Subcutaneous abdominal adipose tissue (tissue), 5 donors: ENCODE measurements at regions not wholly inside any gene's neighbourhood (a gene's known extent, or its start where the extent isn't known, plus 50 kb on each side); places are given as distances from the start of the nearest gene placed in this dataset.

Experiments used
- H3K27ac ChIP-seq: one replicate; pipeline ENCODE4 v1.7.0; 2013; ENCODE audit warnings: low read depth, mild to moderate bottlenecking, inconsistent platforms, low read length, moderate library complexity
- H3K27me3 ChIP-seq, 5 donors: one replicate each; pipeline ENCODE4 v1.7.0; 2013; ENCODE audit warnings: low read length in 5 of 5, inconsistent platforms in 1 of 5; ENCODE audit not compliant: control insufficient read depth in 5 of 5, insufficient read depth in 4 of 5
- H3K36me3 ChIP-seq, 5 donors: one replicate each; pipeline ENCODE4 v1.7.0; 2013; ENCODE audit warnings: low read length in 5 of 5; ENCODE audit not compliant: control insufficient read depth in 5 of 5, insufficient read depth in 5 of 5
- H3K4me1 ChIP-seq, 5 donors: one replicate each; pipeline ENCODE4 v1.7.0; 2013; ENCODE audit warnings: low read length in 5 of 5, mild to moderate bottlenecking in 3 of 5, moderate library complexity in 1 of 5; ENCODE audit not compliant: control insufficient read depth in 5 of 5, insufficient read depth in 5 of 5
- H3K4me3 ChIP-seq, 5 donors: one replicate each; pipeline ENCODE4 v1.7.0; 2013; ENCODE audit warnings: low read length in 5 of 5, low read depth in 1 of 5
- H3K9ac ChIP-seq, 5 donors: one replicate each; pipeline ENCODE4 v1.7.0; 2013; ENCODE audit warnings: low read length in 5 of 5, mild to moderate bottlenecking in 4 of 5, moderate library complexity in 3 of 5
- H3K9me3 ChIP-seq, 5 donors: one replicate each; pipeline ENCODE4 v1.7.0; 2013; ENCODE audit warnings: low read length in 5 of 5; ENCODE audit not compliant: control insufficient read depth in 5 of 5
- donor health status: healthy.
- donor health status: healthy.
- donor health status: healthy.
- donor health status: healthy.
- donor health status: healthy.

DNA sequence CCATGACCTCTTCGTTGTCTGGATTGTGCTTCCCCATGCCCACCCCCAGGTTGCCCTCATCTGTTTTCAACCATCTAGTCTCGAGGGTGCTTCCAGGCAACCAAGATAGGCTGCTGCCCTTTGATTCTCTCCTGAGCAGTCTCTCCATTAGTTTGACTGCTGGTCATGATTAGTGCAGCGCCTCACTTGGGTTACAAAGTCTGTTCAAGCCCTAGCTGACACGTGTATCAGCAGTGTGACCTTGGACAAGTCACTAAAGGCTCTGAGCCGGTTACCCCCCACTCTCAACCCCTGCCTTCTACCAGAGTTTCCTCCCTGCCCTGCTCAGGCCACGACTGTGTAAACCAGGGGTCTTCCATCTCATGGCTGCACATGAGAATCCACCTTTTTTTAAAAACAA lies 185.3 kb upstream of the PWP1 start:
- no peak overlapping the region for H3K9ac ChIP-seq
- peaks cover 0 to 8% (median 0%) of the 10 kb centered on the region in 5 donors for H3K9me3 ChIP-seq
- H3K27ac ChIP-seq = no peak overlapping the region
- no peaks in the 10 kb centered on the region for H3K36me3 ChIP-seq
- H3K4me1 ChIP-seq = no peaks in the 10 kb centered on the region
- H3K27me3 ChIP-seq = no peaks in the 10 kb centered on the region
- H3K4me3 ChIP-seq = no peak overlapping the region

DNA sequence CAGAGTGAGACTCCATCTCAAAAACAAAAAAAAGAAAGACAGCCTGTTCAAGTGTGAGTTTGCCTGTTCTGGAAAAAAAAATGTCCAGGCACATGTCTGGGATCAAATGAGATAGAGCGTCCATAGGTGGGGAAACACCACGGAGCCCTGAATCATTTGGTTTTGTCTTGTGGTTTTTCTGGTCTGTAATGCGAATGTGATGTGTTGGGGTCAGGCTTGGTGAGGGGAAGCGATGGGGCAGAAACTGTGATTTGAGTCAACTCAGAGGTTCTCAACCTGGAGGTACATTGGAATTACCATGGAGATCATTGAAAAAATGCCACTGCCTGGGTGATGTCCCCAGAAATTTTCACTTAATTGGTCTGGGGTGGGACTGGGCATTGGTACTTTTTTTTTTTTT lies 183.9 kb upstream of the PWP1 start:
- H3K4me1 ChIP-seq = no peaks in the 10 kb centered on the region
- H3K9ac ChIP-seq = no peak overlapping the region

DNA sequence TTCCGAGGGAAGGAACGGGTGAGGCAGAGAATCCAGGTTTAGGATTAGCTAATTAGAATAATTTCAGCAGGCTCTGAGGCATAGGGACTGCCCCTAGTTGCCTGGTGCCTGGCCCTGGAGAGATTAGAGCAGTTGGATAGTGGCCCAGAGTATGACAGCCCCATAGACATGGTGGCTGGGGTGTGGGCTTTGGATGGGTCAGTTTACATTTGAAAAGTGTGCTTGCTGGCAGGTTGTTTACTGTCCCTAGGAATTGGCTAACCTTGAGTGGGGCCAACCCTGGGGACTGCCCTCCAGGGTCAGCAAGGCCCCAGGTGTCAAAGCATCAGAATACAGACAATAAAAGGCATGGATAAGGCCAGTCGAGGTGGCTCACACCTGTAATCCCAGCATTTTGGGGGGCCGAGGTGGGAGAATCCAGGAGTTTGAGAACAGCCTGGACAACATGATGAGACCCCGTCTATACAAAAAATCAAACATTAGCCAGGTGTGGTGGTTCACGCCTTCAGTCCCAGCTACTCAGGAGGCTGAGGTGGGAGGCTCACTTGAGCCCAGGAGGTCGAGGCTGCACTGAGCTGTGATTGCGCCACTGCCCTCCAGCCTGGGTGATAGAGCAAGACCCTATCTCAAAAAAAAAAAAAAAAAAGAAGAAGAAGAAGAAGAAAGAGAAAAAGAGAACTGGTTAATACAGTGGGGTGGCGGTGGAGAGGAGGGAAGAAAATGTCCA lies 182.3 kb upstream of the PWP1 start:
- Histone ChIP-seq H3K27me3 (no peaks in the 10 kb centered on the region), H3K4me3 (no peak overlapping the region), H3K36me3 (no peaks in the 10 kb centered on the region), H3K9me3 (peaks cover 0 to 4% (median 0%) of the 10 kb centered on the region in 5 donors), H3K27ac (no peak overlapping the region), H3K4me1 (no peaks in the 10 kb centered on the region), H3K9ac (no peak overlapping the region)

More for the DNA sequence above, 183.9 kb upstream of the PWP1 start:
- peaks cover 0 to 8% (median 0%) of the 10 kb centered on the region in 5 donors for H3K9me3 ChIP-seq
- no peak overlapping the region for H3K4me3 ChIP-seq
- H3K27ac ChIP-seq = no peak overlapping the region
- H3K36me3 ChIP-seq = no peaks in the 10 kb centered on the region
- no peaks in the 10 kb centered on the region for H3K27me3 ChIP-seq

DNA sequence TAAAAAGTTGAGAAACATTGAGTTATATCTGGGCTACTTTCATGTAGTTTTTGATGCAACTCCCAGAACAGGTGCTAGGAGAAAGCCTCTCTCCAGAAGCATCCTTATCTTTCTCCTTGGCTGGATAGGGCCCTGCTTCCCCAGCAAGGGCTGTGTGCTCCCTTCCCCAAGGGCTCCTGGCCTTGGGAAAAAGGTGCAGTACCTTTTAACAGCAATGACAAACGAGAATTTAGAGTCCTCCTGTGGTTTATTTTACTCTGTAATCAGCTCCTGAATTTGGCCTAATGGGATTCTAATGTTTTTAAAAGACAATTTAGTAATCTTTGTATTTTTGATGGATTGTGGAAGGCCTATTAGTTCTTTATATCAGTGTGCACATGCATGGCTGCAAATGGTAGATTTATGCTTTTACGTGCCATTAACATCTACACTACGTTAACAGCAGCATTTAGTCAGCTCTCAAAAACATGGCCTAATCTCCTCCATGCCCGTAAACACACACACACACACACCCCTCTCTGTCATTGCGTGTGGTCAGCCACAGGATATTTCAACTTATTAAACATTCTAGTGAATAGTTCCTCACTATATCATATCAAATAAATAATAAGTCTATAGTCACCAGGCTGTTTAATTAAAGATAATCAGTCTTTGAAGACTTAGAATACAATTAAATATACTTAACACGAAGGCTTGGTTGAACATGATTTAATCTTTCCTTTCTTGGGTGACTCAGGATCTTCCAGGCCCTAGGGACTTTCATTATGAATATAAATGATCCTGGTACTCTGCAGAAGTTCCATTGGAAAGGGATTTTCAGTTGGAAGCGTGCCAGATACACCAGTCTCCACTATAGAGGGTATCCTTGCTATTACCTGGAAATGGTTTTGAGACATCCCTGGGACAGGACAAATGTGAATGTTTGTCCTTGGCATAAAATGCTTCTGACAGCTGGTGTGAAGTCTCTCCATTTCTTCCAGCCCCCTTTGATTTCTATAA lies 181.4 kb upstream of the PWP1 start:
- no peaks in the 10 kb centered on the region for H3K9me3 ChIP-seq
- H3K27ac ChIP-seq = no peak overlapping the region
- H3K36me3 ChIP-seq = no peaks in the 10 kb centered on the region
- no peaks in the 10 kb centered on the region for H3K27me3 ChIP-seq
- no peaks in the 10 kb centered on the region for H3K4me1 ChIP-seq
- H3K9ac ChIP-seq = no peak overlapping the region
- H3K4me3 ChIP-seq = no peak overlapping the region

DNA sequence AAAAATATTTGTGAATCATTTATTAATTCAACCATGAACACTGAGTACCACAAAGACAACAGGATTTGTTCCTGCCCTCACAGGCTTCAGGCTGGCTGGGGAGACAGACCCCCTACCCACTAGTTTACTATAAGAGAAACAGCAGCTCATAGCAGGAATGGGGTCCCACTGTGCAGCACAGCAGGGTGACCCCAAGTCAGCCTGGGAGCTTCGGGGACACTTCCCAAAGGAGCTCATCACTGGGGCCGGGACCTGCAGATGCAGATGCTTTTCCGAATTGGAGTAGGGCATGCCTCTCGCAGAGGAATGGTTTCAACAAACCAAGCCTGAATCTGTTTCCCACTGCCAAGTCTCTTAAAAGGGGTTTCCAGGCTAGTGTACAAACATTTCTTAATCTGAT lies 176.2 kb upstream of the PWP1 start:
- Histone ChIP-seq H3K27me3 (no peaks in the 10 kb centered on the region), H3K4me3 (no peak overlapping the region), H3K27ac (no peak overlapping the region), H3K9ac (no peak overlapping the region), H3K4me1 (peaks cover 4 to 40% (median 32%) of the 10 kb centered on the region in 5 donors), H3K9me3 (no peaks in the 10 kb centered on the region), H3K36me3 (no peaks in the 10 kb centered on the region)

DNA sequence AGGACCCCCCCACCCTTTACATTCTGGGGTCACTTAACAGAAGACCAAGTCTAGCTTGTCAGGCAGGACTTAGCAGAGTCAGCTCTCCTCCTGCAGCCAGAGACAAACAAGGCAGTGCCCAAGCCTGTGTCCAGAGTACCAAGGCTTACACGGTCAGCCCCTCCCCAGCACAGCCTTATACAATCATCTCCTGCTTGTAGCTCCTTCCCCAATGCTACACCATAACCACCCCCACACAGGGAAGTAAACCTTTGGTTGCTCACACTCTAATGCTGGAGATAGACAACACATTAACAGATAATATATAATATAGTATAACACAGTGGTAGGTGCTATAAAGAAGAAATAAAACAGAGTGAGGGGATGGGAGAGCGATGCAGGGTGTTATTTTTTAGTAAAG lies 175.4 kb upstream of the PWP1 start:
- Histone ChIP-seq H3K9me3 (no peaks in the 10 kb centered on the region), H3K4me1 (peaks cover 4 to 48% (median 37%) of the 10 kb centered on the region in 5 donors), H3K9ac (no peak overlapping the region), H3K4me3 (no peak overlapping the region), H3K27me3 (no peaks in the 10 kb centered on the region), H3K27ac (no peak overlapping the region), H3K36me3 (no peaks in the 10 kb centered on the region)

DNA sequence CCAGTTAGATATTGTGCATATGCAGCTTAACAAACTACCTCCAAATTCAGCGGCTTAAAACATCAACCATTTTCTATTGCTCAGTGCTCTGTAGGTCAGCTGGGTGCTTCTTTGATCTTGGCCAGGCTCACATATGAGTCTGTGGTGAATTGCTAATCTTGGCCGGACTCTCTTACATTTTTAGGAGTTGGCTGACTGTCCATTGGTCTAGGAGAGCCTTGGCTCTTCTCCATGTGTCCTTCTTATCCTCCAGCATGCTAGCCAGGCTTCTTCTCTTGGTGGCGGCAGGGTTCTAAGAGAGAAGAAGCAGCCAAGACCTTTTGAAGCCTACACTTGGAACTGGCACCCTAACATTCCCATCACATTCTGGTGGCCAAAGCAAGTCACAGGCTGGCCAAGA lies 174.3 kb upstream of the PWP1 start:
- H3K9ac ChIP-seq = no peak overlapping the region
- H3K27me3 ChIP-seq = no peaks in the 10 kb centered on the region
- H3K36me3 ChIP-seq = no peaks in the 10 kb centered on the region
- no peak overlapping the region for H3K4me3 ChIP-seq
- no peak overlapping the region for H3K27ac ChIP-seq
- peaks cover 4 to 52% (median 44%) of the 10 kb centered on the region in 5 donors for H3K4me1 ChIP-seq
- no peaks in the 10 kb centered on the region for H3K9me3 ChIP-seq

DNA sequence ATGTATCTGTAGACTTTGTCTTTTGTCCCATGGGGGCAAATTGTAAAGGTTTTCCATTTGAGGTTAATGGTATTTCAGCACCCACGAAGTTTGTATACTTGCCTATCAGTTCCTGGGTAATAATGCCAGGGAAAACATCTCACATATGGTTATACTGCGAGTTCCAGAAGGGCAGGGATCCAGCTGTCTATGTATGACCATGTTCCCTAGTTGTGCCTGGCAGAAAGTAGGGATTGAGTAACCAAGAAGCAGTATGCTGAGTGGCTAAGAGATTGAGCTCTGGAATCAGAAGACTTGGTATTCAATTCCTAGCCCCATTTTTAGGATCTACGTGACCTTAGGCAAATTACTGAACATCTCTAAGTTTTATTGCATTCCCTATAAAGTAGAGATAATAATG lies 173.2 kb upstream of the PWP1 start:
- Histone ChIP-seq H3K9me3 (no peaks in the 10 kb centered on the region), H3K36me3 (no peaks in the 10 kb centered on the region), H3K9ac (no peak overlapping the region), H3K4me1 (peaks cover 4 to 52% (median 44%) of the 10 kb centered on the region in 5 donors), H3K27me3 (no peaks in the 10 kb centered on the region), H3K27ac (no peak overlapping the region), H3K4me3 (no peak overlapping the region)

DNA sequence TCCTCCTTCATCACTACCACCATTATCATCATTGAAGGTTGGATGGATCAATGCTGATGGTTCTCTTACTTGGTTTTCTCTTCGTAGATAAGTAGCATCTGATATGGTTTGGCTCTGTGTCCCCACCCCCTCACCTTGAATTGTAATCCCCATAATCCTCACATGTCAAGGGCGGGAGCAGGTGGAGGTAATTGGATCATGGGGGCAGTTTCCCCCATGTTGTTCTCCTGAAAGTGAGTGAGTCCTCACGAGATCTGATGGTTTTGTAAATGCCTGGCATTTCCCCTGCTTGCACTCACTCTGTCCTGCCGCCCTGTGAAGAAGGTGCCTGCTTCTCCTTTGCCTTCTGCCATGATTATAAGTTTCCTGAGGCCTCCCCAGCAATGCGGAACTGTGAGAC lies 172.4 kb upstream of the PWP1 start:
- H3K27ac ChIP-seq = no peak overlapping the region
- H3K36me3 ChIP-seq = no peaks in the 10 kb centered on the region
- no peak overlapping the region for H3K9ac ChIP-seq
- peaks cover 4 to 52% (median 44%) of the 10 kb centered on the region in 5 donors for H3K4me1 ChIP-seq
- H3K9me3 ChIP-seq = no peaks in the 10 kb centered on the region
- H3K4me3 ChIP-seq = no peak overlapping the region
- no peaks in the 10 kb centered on the region for H3K27me3 ChIP-seq
